SK-N-SH treated with all-trans-retinoic acid at 6 μM for 48 hours (cell line): ENCODE measurements at regions not wholly inside any gene's neighbourhood (a gene's known extent, or its start where the extent isn't known, plus 50 kb on each side); places are given as distances from the start of the nearest gene placed in this dataset.

ENCODE experiments used
- CSDC2 ChIP-seq: fragments of 250-450 bp; sonication (Bioruptor Pico); IDR thresholded peaks from 2 replicates; pipeline ENCODE4 v1.5.0; 2020; ENCODE audit warnings: mild to moderate bottlenecking, moderate library complexity
- OSR1 ChIP-seq: fragments of 250-450 bp; sonication (Bioruptor Pico); IDR thresholded peaks from 2 replicates; pipeline ENCODE4 v1.8.0; 2022; ENCODE audit warnings: moderate library complexity, mild to moderate bottlenecking, inconsistent platforms
- TOX ChIP-seq: fragments of 250-450 bp; sonication (Bioruptor Pico); IDR thresholded peaks from 2 replicates; pipeline ENCODE4 v1.8.0; 2021; ENCODE audit warnings: mild to moderate bottlenecking, moderate library complexity, borderline replicate concordance
- ZFP30 ChIP-seq: fragments of 450-650 bp; formaldehyde crosslinking; IDR thresholded peaks from 2 replicates; pipeline ENCODE4 v1.5.0; 2022; ENCODE audit warnings: mild to moderate bottlenecking, moderate library complexity
- TF ChIP-seq, protein P1 (sequence below): fragments of 250-450 bp; sonication (Bioruptor Pico); IDR thresholded peaks from 2 replicates; pipeline ENCODE4 v1.8.0; 2020; ENCODE audit warnings: mild to moderate bottlenecking, moderate library complexity, borderline replicate concordance
- TF ChIP-seq, protein P2 (sequence below): fragments of 250-450 bp; sonication (Bioruptor Pico); IDR thresholded peaks from 2 replicates; pipeline ENCODE4 v1.8.0; 2021; ENCODE audit warnings: low read depth, mild to moderate bottlenecking, moderate library complexity, borderline replicate concordance

DNA sequence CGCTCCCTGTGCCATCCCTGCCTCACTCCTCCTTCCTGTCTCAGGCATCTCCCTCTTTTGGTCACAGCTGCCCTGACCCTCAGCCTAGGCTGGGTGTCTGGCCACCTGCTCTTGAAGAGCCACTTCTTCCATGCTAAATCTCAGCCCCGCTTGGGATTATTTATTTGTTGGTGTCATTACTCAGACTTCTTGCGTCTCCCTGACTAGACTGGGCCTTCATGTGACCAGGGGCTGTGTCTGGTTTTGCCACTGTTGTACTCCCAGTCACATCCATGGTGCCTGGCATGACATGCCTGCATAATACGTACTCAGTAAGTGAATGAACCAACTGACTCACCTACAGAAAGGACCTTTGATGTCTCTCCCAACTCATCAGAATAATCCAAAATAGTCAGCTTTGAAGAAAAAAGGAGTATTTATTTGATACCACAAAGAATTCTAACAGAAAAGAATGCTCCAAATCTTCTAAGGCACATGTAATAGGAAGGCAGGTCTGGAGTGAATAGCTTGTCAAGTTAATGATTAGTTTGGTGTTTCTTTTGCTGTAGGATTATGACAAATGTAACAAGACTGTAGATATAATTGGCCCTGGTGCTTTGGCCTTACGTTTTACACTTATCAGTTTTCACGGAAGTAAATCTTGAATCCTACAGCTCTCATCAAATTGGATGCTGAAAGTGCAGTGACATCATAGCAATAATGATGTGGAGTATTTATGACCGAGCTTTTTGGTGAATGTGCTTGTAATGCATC is 84.0 kb downstream of the ALOX5AP start:
- TF ChIP-seq, protein P1, sequence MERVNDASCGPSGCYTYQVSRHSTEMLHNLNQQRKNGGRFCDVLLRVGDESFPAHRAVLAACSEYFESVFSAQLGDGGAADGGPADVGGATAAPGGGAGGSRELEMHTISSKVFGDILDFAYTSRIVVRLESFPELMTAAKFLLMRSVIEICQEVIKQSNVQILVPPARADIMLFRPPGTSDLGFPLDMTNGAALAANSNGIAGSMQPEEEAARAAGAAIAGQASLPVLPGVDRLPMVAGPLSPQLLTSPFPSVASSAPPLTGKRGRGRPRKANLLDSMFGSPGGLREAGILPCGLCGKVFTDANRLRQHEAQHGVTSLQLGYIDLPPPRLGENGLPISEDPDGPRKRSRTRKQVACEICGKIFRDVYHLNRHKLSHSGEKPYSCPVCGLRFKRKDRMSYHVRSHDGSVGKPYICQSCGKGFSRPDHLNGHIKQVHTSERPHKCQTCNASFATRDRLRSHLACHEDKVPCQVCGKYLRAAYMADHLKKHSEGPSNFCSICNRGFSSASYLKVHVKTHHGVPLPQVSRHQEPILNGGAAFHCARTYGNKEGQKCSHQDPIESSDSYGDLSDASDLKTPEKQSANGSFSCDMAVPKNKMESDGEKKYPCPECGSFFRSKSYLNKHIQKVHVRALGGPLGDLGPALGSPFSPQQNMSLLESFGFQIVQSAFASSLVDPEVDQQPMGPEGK (CRISPR knock-in tag) = no peak
- TF ChIP-seq, protein P2, sequence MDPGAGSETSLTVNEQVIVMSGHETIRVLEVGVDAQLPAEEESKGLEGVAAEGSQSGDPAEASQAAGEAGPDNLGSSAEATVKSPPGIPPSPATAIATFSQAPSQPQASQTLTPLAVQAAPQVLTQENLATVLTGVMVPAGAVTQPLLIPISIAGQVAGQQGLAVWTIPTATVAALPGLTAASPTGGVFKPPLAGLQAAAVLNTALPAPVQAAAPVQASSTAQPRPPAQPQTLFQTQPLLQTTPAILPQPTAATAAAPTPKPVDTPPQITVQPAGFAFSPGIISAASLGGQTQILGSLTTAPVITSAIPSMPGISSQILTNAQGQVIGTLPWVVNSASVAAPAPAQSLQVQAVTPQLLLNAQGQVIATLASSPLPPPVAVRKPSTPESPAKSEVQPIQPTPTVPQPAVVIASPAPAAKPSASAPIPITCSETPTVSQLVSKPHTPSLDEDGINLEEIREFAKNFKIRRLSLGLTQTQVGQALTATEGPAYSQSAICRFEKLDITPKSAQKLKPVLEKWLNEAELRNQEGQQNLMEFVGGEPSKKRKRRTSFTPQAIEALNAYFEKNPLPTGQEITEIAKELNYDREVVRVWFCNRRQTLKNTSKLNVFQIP (CRISPR knock-in tag) = no peak
- TF ChIP-seq TOX (CRISPR knock-in tag) = no peak
- TF ChIP-seq OSR1 (CRISPR knock-in tag) = no peak
- no peak for TF ChIP-seq ZFP30 (CRISPR knock-in tag)
- no peak for TF ChIP-seq CSDC2
